Hematopoietic multipotent progenitor cell (in vitro differentiated cells): ENCODE measurements at regions not wholly inside any gene's neighbourhood (a gene's known extent, or its start where the extent isn't known, plus 50 kb on each side); places are given as distances from the start of the nearest gene placed in this dataset.

ENCODE experiments used
- DNase-seq, 3 donors: peaks; one replicate each; pipeline ENCODE4 v3.0.0-alpha.2; 2011 to 2015; ENCODE audit warnings: low read depth in 2 of 3, low spot score in 2 of 3

GRCh38 chr10:4692206-4692605 is 133.8 kb upstream of the AKR1E2 start:
- no peak for DNase-seq

- DNase-seq, result no peak
Observed at GRCh38 chr10:4691776-4692175, 134.2 kb upstream of the AKR1E2 start.

- no peak for DNase-seq
Observed at GRCh38 chr10:4691301-4691700, 134.7 kb upstream of the AKR1E2 start.

GRCh38 chr10:4688601-4689000 is 137.4 kb upstream of the AKR1E2 start:
- DNase-seq, result peak in 2 of 3 donors; percentile 37 to 52

GRCh38 chr10:4688168-4688567 is 137.8 kb upstream of the AKR1E2 start:
- DNase-seq, result no peak

- no peak for DNase-seq
Observed at GRCh38 chr10:4687397-4687796, 138.6 kb upstream of the AKR1E2 start.

- no peak for DNase-seq
Observed at GRCh38 chr10:4686644-4686996, 139.4 kb upstream of the AKR1E2 start.

GRCh38 chr10:4685904-4686643 is 139.9 kb upstream of the AKR1E2 start:
- DNase-seq, result no peak

- no peak for DNase-seq
Observed at GRCh38 chr10:4685491-4685890, 140.5 kb upstream of the AKR1E2 start.

- no peak for DNase-seq
Observed at GRCh38 chr10:4684434-4684833, 141.6 kb upstream of the AKR1E2 start.

- DNase-seq, result no peak
Observed at GRCh38 chr10:4683838-4684237, 142.2 kb upstream of the AKR1E2 start.

GRCh38 chr10:4683137-4683536 is 142.9 kb upstream of the AKR1E2 start:
- DNase-seq, result peak in 1 of 3 donors; percentile 5

- DNase-seq, result no peak
Observed at GRCh38 chr10:4678951-4679671, 146.9 kb upstream of the AKR1E2 start.

- DNase-seq, result no peak
Observed at GRCh38 chr10:4678023-4678950, 147.7 kb upstream of the AKR1E2 start.

GRCh38 chr10:4677296-4678021 is 148.5 kb upstream of the AKR1E2 start:
- DNase-seq, result no peak

- no peak for DNase-seq
Observed at GRCh38 chr10:4676566-4676965, 149.4 kb upstream of the AKR1E2 start.

GRCh38 chr10:4675808-4676207 is 150.2 kb upstream of the AKR1E2 start:
- no peak for DNase-seq

GRCh38 chr10:4673279-4674040 is 152.5 kb upstream of the AKR1E2 start:
- no peak for DNase-seq

GRCh38 chr10:4672201-4672600 is 153.8 kb upstream of the AKR1E2 start:
- no peak for DNase-seq
